ENCODE measurements at regions not wholly inside any gene's neighbourhood (a gene's known extent, or its start where the extent isn't known, plus 50 kb on each side); places are given as distances from the start of the nearest gene placed in this dataset.

GRCh38 chr6:147116056-147116455, 88.2 kb upstream of the STXBP5 start:
- H3K9me3 ChIP-seq (ENCODE audit: control insufficient read depth, insufficient read depth, low read length) = no peaks in the 10 kb centered on the region
- H3K4me3 ChIP-seq (ENCODE audit: low read depth, low read length) = no peak overlapping the region
- no peaks in the 10 kb centered on the region for H3K27me3 ChIP-seq (ENCODE audit: control insufficient read depth, insufficient read depth, low read length)
- no peak overlapping the region for H3K27ac ChIP-seq (ENCODE audit: low read depth, low read length)
- H3K4me1 ChIP-seq (ENCODE audit: control insufficient read depth, insufficient read depth, low read length) = no peaks in the 10 kb centered on the region
- H3K9ac ChIP-seq (ENCODE audit: low read depth, low read length) = no peak overlapping the region
- H3K36me3 ChIP-seq (ENCODE audit: control insufficient read depth, insufficient read depth, low read length) = no peaks in the 10 kb centered on the region

- H3K9ac ChIP-seq (ENCODE audit: low read depth, low read length) = no peak overlapping the region
- H3K27me3 ChIP-seq (ENCODE audit: control insufficient read depth, insufficient read depth, low read length) = no peaks in the 10 kb centered on the region
- no peaks in the 10 kb centered on the region for H3K9me3 ChIP-seq (ENCODE audit: control insufficient read depth, insufficient read depth, low read length)
- H3K27ac ChIP-seq (ENCODE audit: low read depth, low read length) = no peak overlapping the region
- no peak overlapping the region for H3K4me3 ChIP-seq (ENCODE audit: low read depth, low read length)
- no peaks in the 10 kb centered on the region for H3K36me3 ChIP-seq (ENCODE audit: control insufficient read depth, insufficient read depth, low read length)
- no peaks in the 10 kb centered on the region for H3K4me1 ChIP-seq (ENCODE audit: control insufficient read depth, insufficient read depth, low read length)
These were observed 87.2 kb upstream of the STXBP5 start for GRCh38 chr6:147117011-147117410.

GRCh38 chr6:147117580-147117979, 86.6 kb upstream of the STXBP5 start:
- no peak overlapping the region for H3K4me3 ChIP-seq (ENCODE audit: low read depth, low read length)

GRCh38 chr6:147119310-147119709, 84.9 kb upstream of the STXBP5 start:
- no peaks in the 10 kb centered on the region for H3K36me3 ChIP-seq (ENCODE audit: control insufficient read depth, insufficient read depth, low read length)
- no peak overlapping the region for H3K9ac ChIP-seq (ENCODE audit: low read depth, low read length)
- no peaks in the 10 kb centered on the region for H3K4me1 ChIP-seq (ENCODE audit: control insufficient read depth, insufficient read depth, low read length)
- no peak overlapping the region for H3K4me3 ChIP-seq (ENCODE audit: low read depth, low read length)
- no peaks in the 10 kb centered on the region for H3K27me3 ChIP-seq (ENCODE audit: control insufficient read depth, insufficient read depth, low read length)
- no peak overlapping the region for H3K27ac ChIP-seq (ENCODE audit: low read depth, low read length)
- no peaks in the 10 kb centered on the region for H3K9me3 ChIP-seq (ENCODE audit: control insufficient read depth, insufficient read depth, low read length)

More at GRCh38 chr6:147117580-147117979, 86.6 kb upstream of the STXBP5 start:
- Histone ChIP-seq H3K27me3 (ENCODE audit: control insufficient read depth, insufficient read depth, low read length) (no peaks in the 10 kb centered on the region), H3K27ac (ENCODE audit: low read depth, low read length) (no peak overlapping the region), H3K4me1 (ENCODE audit: control insufficient read depth, insufficient read depth, low read length) (no peaks in the 10 kb centered on the region), H3K36me3 (ENCODE audit: control insufficient read depth, insufficient read depth, low read length) (no peaks in the 10 kb centered on the region), H3K9me3 (ENCODE audit: control insufficient read depth, insufficient read depth, low read length) (no peaks in the 10 kb centered on the region), H3K9ac (ENCODE audit: low read depth, low read length) (no peak overlapping the region)

- Histone ChIP-seq H3K4me1 (ENCODE audit: control insufficient read depth, insufficient read depth, low read length) (no peaks in the 10 kb centered on the region), H3K9me3 (ENCODE audit: control insufficient read depth, insufficient read depth, low read length) (no peaks in the 10 kb centered on the region), H3K9ac (ENCODE audit: low read depth, low read length) (no peak overlapping the region), H3K36me3 (ENCODE audit: control insufficient read depth, insufficient read depth, low read length) (no peaks in the 10 kb centered on the region), H3K27me3 (ENCODE audit: control insufficient read depth, insufficient read depth, low read length) (no peaks in the 10 kb centered on the region), H3K27ac (ENCODE audit: low read depth, low read length) (no peak overlapping the region), H3K4me3 (ENCODE audit: low read depth, low read length) (no peak overlapping the region)
These were observed 81.4 kb upstream of the STXBP5 start for GRCh38 chr6:147122823-147123222.

- Histone ChIP-seq H3K27ac (ENCODE audit: low read depth, low read length) (no peak overlapping the region), H3K9ac (ENCODE audit: low read depth, low read length) (no peak overlapping the region), H3K9me3 (ENCODE audit: control insufficient read depth, insufficient read depth, low read length) (no peaks in the 10 kb centered on the region), H3K36me3 (ENCODE audit: control insufficient read depth, insufficient read depth, low read length) (no peaks in the 10 kb centered on the region), H3K4me3 (ENCODE audit: low read depth, low read length) (no peak overlapping the region), H3K4me1 (ENCODE audit: control insufficient read depth, insufficient read depth, low read length) (peaks cover 4% of the 10 kb centered on the region), H3K27me3 (ENCODE audit: control insufficient read depth, insufficient read depth, low read length) (no peaks in the 10 kb centered on the region)
These were observed 77.6 kb upstream of the STXBP5 start for GRCh38 chr6:147126618-147127022.

- Histone ChIP-seq H3K27ac (ENCODE audit: low read depth, low read length) (no peak overlapping the region), H3K27me3 (ENCODE audit: control insufficient read depth, insufficient read depth, low read length) (no peaks in the 10 kb centered on the region), H3K9me3 (ENCODE audit: control insufficient read depth, insufficient read depth, low read length) (no peaks in the 10 kb centered on the region), H3K4me1 (ENCODE audit: control insufficient read depth, insufficient read depth, low read length) (peaks cover 13% of the 10 kb centered on the region), H3K9ac (ENCODE audit: low read depth, low read length) (no peak overlapping the region), H3K4me3 (ENCODE audit: low read depth, low read length) (no peak overlapping the region), H3K36me3 (ENCODE audit: control insufficient read depth, insufficient read depth, low read length) (no peaks in the 10 kb centered on the region)
These were observed 76.6 kb upstream of the STXBP5 start for GRCh38 chr6:147127587-147127986.

DNA sequence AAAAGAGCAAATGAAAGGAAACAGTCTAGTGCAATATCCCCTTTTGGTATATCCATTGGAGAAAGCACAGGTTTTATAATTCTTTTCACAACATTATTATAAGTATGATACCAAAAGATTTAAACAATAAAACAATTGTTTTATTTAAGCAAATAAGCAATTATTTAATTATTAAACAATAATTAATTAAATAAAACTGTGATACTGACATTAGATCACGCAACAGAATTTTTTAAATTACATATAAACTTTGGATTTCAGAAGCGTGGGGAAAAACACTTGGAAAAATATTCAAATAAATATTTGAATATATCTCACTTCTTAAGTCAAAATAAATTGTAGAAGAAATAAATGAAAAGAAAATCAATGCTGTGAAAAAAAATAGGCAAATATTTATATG, 76.2 kb upstream of the STXBP5 start:
- peaks cover 18% of the 10 kb centered on the region for H3K4me1 ChIP-seq (ENCODE audit: control insufficient read depth, insufficient read depth, low read length)
- no peak overlapping the region for H3K9ac ChIP-seq (ENCODE audit: low read depth, low read length)
- no peak overlapping the region for H3K4me3 ChIP-seq (ENCODE audit: low read depth, low read length)
- no peaks in the 10 kb centered on the region for H3K27me3 ChIP-seq (ENCODE audit: control insufficient read depth, insufficient read depth, low read length)
- no peaks in the 10 kb centered on the region for H3K9me3 ChIP-seq (ENCODE audit: control insufficient read depth, insufficient read depth, low read length)
- H3K27ac ChIP-seq (ENCODE audit: low read depth, low read length) = no peak overlapping the region
- no peaks in the 10 kb centered on the region for H3K36me3 ChIP-seq (ENCODE audit: control insufficient read depth, insufficient read depth, low read length)

- Histone ChIP-seq H3K4me3 (ENCODE audit: low read depth, low read length) (no peak overlapping the region), H3K27ac (ENCODE audit: low read depth, low read length) (no peak overlapping the region), H3K9ac (ENCODE audit: low read depth, low read length) (0 out of 2 replicates have a peak overlapping the region, but pooled peaks have one; percentile 6), H3K9me3 (ENCODE audit: control insufficient read depth, insufficient read depth, low read length) (no peaks in the 10 kb centered on the region), H3K36me3 (ENCODE audit: control insufficient read depth, insufficient read depth, low read length) (no peaks in the 10 kb centered on the region), H3K27me3 (ENCODE audit: control insufficient read depth, insufficient read depth, low read length) (no peaks in the 10 kb centered on the region), H3K4me1 (ENCODE audit: control insufficient read depth, insufficient read depth, low read length) (peaks cover 34% of the 10 kb centered on the region)
These were observed 72.6 kb upstream of the STXBP5 start for GRCh38 chr6:147131532-147132128.

- Histone ChIP-seq H3K9me3 (ENCODE audit: control insufficient read depth, insufficient read depth, low read length) (no peaks in the 10 kb centered on the region), H3K4me1 (ENCODE audit: control insufficient read depth, insufficient read depth, low read length) (peaks cover 34% of the 10 kb centered on the region), H3K4me3 (ENCODE audit: low read depth, low read length) (no peak overlapping the region), H3K27ac (ENCODE audit: low read depth, low read length) (no peak overlapping the region), H3K36me3 (ENCODE audit: control insufficient read depth, insufficient read depth, low read length) (no peaks in the 10 kb centered on the region), H3K27me3 (ENCODE audit: control insufficient read depth, insufficient read depth, low read length) (no peaks in the 10 kb centered on the region), H3K9ac (ENCODE audit: low read depth, low read length) (no peak overlapping the region)
These were observed 71.3 kb upstream of the STXBP5 start for GRCh38 chr6:147132889-147133288.

- H3K4me1 ChIP-seq (ENCODE audit: control insufficient read depth, insufficient read depth, low read length) = peaks cover 34% of the 10 kb centered on the region
- no peak overlapping the region for H3K9ac ChIP-seq (ENCODE audit: low read depth, low read length)
- no peaks in the 10 kb centered on the region for H3K27me3 ChIP-seq (ENCODE audit: control insufficient read depth, insufficient read depth, low read length)
- no peaks in the 10 kb centered on the region for H3K9me3 ChIP-seq (ENCODE audit: control insufficient read depth, insufficient read depth, low read length)
- H3K27ac ChIP-seq (ENCODE audit: low read depth, low read length) = no peak overlapping the region
- no peaks in the 10 kb centered on the region for H3K36me3 ChIP-seq (ENCODE audit: control insufficient read depth, insufficient read depth, low read length)
- H3K4me3 ChIP-seq (ENCODE audit: low read depth, low read length) = no peak overlapping the region
These were observed 70.5 kb upstream of the STXBP5 start for GRCh38 chr6:147133669-147134068.
